Upper lobe of left lung (tissue), 6 donors: ENCODE measurements at regions not wholly inside any gene's neighbourhood (a gene's known extent, or its start where the extent isn't known, plus 50 kb on each side); places are given as distances from the start of the nearest gene placed in this dataset.

Experiments used
- ATAC-seq, 2 donors: fragments of 200-7000 bp; cut with Tn5 transposase; one replicate each; pipeline ENCODE4 v1.9.1; 2022; ENCODE audit warnings: mild to moderate bottlenecking in 2 of 2, moderate library complexity in 2 of 2; ENCODE audit not compliant: low FRiP score in 2 of 2
- DNase-seq, 2 donors: peaks; one replicate each; pipeline ENCODE4 v3.0.0-alpha.2; 2019 to 2020
- H3K27ac ChIP-seq, 4 donors: fragments of 200-600 bp; sonication (generic); one replicate each; pipeline ENCODE4 v1.5.1; 2016 to 2019
- H3K27me3 ChIP-seq, 4 donors: fragments of 200-600 bp; sonication (generic); one replicate each; pipeline ENCODE4 v1.5.1; 2017 to 2019
- H3K36me3 ChIP-seq, 4 donors: fragments of 200-600 bp; sonication (generic); one replicate each; pipeline ENCODE4 v1.5.1; 2016 to 2019
- H3K4me1 ChIP-seq, 4 donors: fragments of 200-600 bp; sonication (generic); one replicate each; pipeline ENCODE4 v1.5.1; 2018 to 2019
- H3K4me3 ChIP-seq, 4 donors: fragments of 200-600 bp; sonication (generic); one replicate each; pipeline ENCODE4 v1.5.1; 2017 to 2019; ENCODE audit warnings: mild to moderate bottlenecking in 2 of 4, moderate library complexity in 1 of 4
- H3K9me3 ChIP-seq, 4 donors: fragments of 200-600 bp; sonication (generic); one replicate each; pipeline ENCODE4 v1.5.1; 2018 to 2019
- CTCF ChIP-seq, 6 experiments: fragments of 450-650 bp in 4 of 6; fragments of 200-600 bp in 2 of 6; sonication (generic) in 2 of 6; IDR thresholded peaks; one replicate each; pipeline ENCODE4 v1.5.1; 2016 to 2019; ENCODE audit warnings: antibody characterized with exemption in 6 of 6
- EP300 ChIP-seq, 4 donors: sonication (generic); formaldehyde crosslinking; IDR thresholded peaks; one replicate each; pipeline ENCODE4 v1.5.1; 2017; ENCODE audit warnings: antibody characterized with exemption in 4 of 4, control low read depth in 2 of 4
- POLR2A ChIP-seq, 4 donors: fragments of 450-650 bp; IDR thresholded peaks; one replicate each; pipeline ENCODE4 v1.5.1; 2016 to 2017; ENCODE audit warnings: antibody characterized with exemption in 4 of 4, mild to moderate bottlenecking in 2 of 4
- POLR2AphosphoS5 ChIP-seq, 2 donors: sonication (generic); formaldehyde crosslinking; IDR thresholded peaks; one replicate each; pipeline ENCODE4 v1.5.1; 2017; ENCODE audit warnings: antibody characterized with exemption in 2 of 2
- WGBS, 2 donors: methylation state at CpG; one replicate each; pipeline ENCODE4 v1.1.5; 2017 to 2018; 5-methylcytosine and 5-hydroxymethylcytosine counted together
- donor health status: DM: no; HTN: no; CAD: no; lungs with moderate emphysema.
- donor health status: DM: no; HTN: yes; CAD: no; lungs with severe emphysema.

GRCh38 chr2:41949883-41950665 is 97.7 kb upstream of the PKDCC start:
- no peak for TF ChIP-seq EP300 (IDR thresholded peaks at IDR 0.05)
- no peak for TF ChIP-seq POLR2A (IDR thresholded peaks at IDR 0.05)
- Histone ChIP-seq H3K9me3 (no peaks in the 10 kb centered on the region), H3K27ac (no peak overlapping the region), H3K4me1 (no peaks in the 10 kb centered on the region), H3K27me3 (no peaks in the 10 kb centered on the region), H3K36me3 (no peaks in the 10 kb centered on the region), H3K4me3 (no peak overlapping the region)
- no peak for ATAC-seq
- DNase-seq: no peak
- WGBS, 2 donors: 71 to 84% methylated on average over 4 of the region's 4 CpGs

GRCh38 chr2:41950666-41950960 is 97.2 kb upstream of the PKDCC start:
- H3K27me3 ChIP-seq: no peaks in the 10 kb centered on the region
- TF ChIP-seq POLR2AphosphoS5 (IDR thresholded peaks at IDR 0.05): no peak
- no peak for TF ChIP-seq POLR2A (IDR thresholded peaks at IDR 0.05)
- TF ChIP-seq CTCF (IDR thresholded peaks at IDR 0.05): no peak
- TF ChIP-seq EP300 (IDR thresholded peaks at IDR 0.05): no peak
- no peak overlapping the region for H3K4me3 ChIP-seq
- H3K27ac ChIP-seq: no peak overlapping the region
- ATAC-seq (no peak), DNase-seq (no peak)
- H3K4me1 ChIP-seq: no peaks in the 10 kb centered on the region
- no peaks in the 10 kb centered on the region for H3K36me3 ChIP-seq
- 93 to 100% methylated on average over 1 of the region's 1 CpG for WGBS, 2 donors
- H3K9me3 ChIP-seq: no peaks in the 10 kb centered on the region

GRCh38 chr2:41954304-41955291 is 93.2 kb upstream of the PKDCC start:
- Histone ChIP-seq H3K4me1 (no peaks in the 10 kb centered on the region), H3K27me3 (no peaks in the 10 kb centered on the region), H3K4me3 (no peak overlapping the region), H3K27ac (no peak overlapping the region), H3K36me3 (no peaks in the 10 kb centered on the region), H3K9me3 (no peaks in the 10 kb centered on the region)
- ATAC-seq (peak in 1 of 2 donors; percentile 21), DNase-seq (peak in 1 of 2 donors; percentile 34)
- no peak for TF ChIP-seq CTCF (IDR thresholded peaks at IDR 0.05)
- TF ChIP-seq EP300 (IDR thresholded peaks at IDR 0.05): no peak
- no peak for TF ChIP-seq POLR2AphosphoS5 (IDR thresholded peaks at IDR 0.05)
- TF ChIP-seq POLR2A (IDR thresholded peaks at IDR 0.05): no peak
- 84 to 86% methylated on average over 14 to 16 of the region's 16 CpGs for WGBS, 2 donors

GRCh38 chr2:41955316-41956043 is 92.3 kb upstream of the PKDCC start:
- ATAC-seq (no peak), DNase-seq (no peak)
- H3K36me3 ChIP-seq: no peaks in the 10 kb centered on the region
- H3K4me3 ChIP-seq: no peak overlapping the region
- WGBS, 2 donors: 78 to 82% methylated on average over 5 of the region's 5 CpGs
- TF ChIP-seq CTCF (IDR thresholded peaks at IDR 0.05) (no peak), POLR2AphosphoS5 (IDR thresholded peaks at IDR 0.05) (no peak), POLR2A (IDR thresholded peaks at IDR 0.05) (no peak), EP300 (IDR thresholded peaks at IDR 0.05) (no peak)
- no peaks in the 10 kb centered on the region for H3K4me1 ChIP-seq
- no peaks in the 10 kb centered on the region for H3K9me3 ChIP-seq
- H3K27me3 ChIP-seq: no peaks in the 10 kb centered on the region
- H3K27ac ChIP-seq: no peak overlapping the region

GRCh38 chr2:41957431-41957830 is 90.4 kb upstream of the PKDCC start:
- Histone ChIP-seq H3K27ac (no peak overlapping the region), H3K36me3 (no peaks in the 10 kb centered on the region), H3K4me3 (no peak overlapping the region), H3K9me3 (no peaks in the 10 kb centered on the region), H3K4me1 (no peaks in the 10 kb centered on the region), H3K27me3 (no peaks in the 10 kb centered on the region)
- no peak for TF ChIP-seq POLR2AphosphoS5 (IDR thresholded peaks at IDR 0.05)
- 96 to 97% methylated on average over 3 of the region's 3 CpGs for WGBS, 2 donors
- no peak for DNase-seq
- no peak for ATAC-seq
